Stomach (tissue), 8 donors: ENCODE measurements at regions not wholly inside any gene's neighbourhood (a gene's known extent, or its start where the extent isn't known, plus 50 kb on each side); places are given as distances from the start of the nearest gene placed in this dataset.

Experiments
- DNase-seq, 2 donors: peaks; one replicate each; pipeline versions ENCODE4 v3.0.0 to v3.0.0-alpha.2; 2013 to 2019
- H3K27ac ChIP-seq, 5 donors: fragments of 200-600 bp in 4 of 5; sonication (generic) in 4 of 5; one replicate each; pipeline ENCODE4 v1.5.1; 2013 to 2019; ENCODE audit warnings: mild to moderate bottlenecking in 1 of 5, moderate library complexity in 1 of 5
- H3K27me3 ChIP-seq, 3 donors: fragments of 200-600 bp; sonication (generic); one replicate each; pipeline ENCODE4 v1.5.1; 2017 to 2019; ENCODE audit warnings: mixed run types in 1 of 3
- H3K36me3 ChIP-seq, 4 donors: fragments of 200-600 bp; sonication (generic); 1 replicate in 3 of 4; 2 replicates in 1 of 4; pipeline ENCODE4 v1.5.1; 2016 to 2019
- H3K4me1 ChIP-seq, 4 donors: fragments of 200-600 bp; sonication (generic); one replicate each; pipeline ENCODE4 v1.5.1; 2016 to 2019
- H3K4me3 ChIP-seq, 4 donors: fragments of 200-600 bp; sonication (generic) in 3 of 4; one replicate each; pipeline ENCODE4 v1.5.1; 2016 to 2019; ENCODE audit warnings: mild to moderate bottlenecking in 1 of 4
- H3K9me3 ChIP-seq, 4 donors: fragments of 200-600 bp; sonication (generic); one replicate each; pipeline ENCODE4 v1.5.1; 2016 to 2019
- EP300 ChIP-seq: sonication (generic); formaldehyde crosslinking; IDR thresholded peaks from one replicate; pipeline ENCODE4 v1.6.1; 2017; ENCODE audit warnings: antibody characterized with exemption
- POLR2A ChIP-seq, 4 donors: fragments of 450-650 bp; IDR thresholded peaks; one replicate each; pipeline ENCODE4 v1.6.1; 2016; ENCODE audit warnings: antibody characterized with exemption in 4 of 4, control low read depth in 2 of 4, mild to moderate bottlenecking in 1 of 4, moderate library complexity in 1 of 4
- POLR2AphosphoS5 ChIP-seq, 3 donors: sonication (generic); formaldehyde crosslinking; IDR thresholded peaks; one replicate each; pipeline ENCODE4 v1.6.1; 2016; ENCODE audit warnings: antibody characterized with exemption in 3 of 3
- WGBS, 5 donors: extraction: QIAGEN DNeasy Blood & Tissue Kit in 3 of 5; methylation state at CpG; one replicate each; pipeline versions ENCODE4 v1.1.5 to v1.1.7; 2013 to 2018; 5-methylcytosine and 5-hydroxymethylcytosine counted together
- intact Hi-C: fragments of 100-400 bp; cut with DNase I; formaldehyde crosslinking; loops from one replicate; pipeline ENCODE4 v1.15.1; 2023; ENCODE audit warnings: low total_unique reads
- TF ChIP-seq, protein P1 (sequence below), 7 experiments: fragments of 450-650 bp in 4 of 7; fragments of 200-600 bp in 3 of 7; sonication (generic) in 3 of 7; IDR thresholded peaks; one replicate each; pipeline ENCODE4 v1.5.1; 2016 to 2019; ENCODE audit warnings: antibody characterized with exemption in 7 of 7, control low read depth in 2 of 7, mild to moderate bottlenecking in 1 of 7
- donor health status: healthy with polysubstance abuse.
- donor health status: Bipolar disorder and iron deficiency.
- donor health status: healthy.

GRCh38 chr1:118363396-118363795, 178.4 kb upstream of the SPAG17 start:
- no peaks in the 10 kb centered on the region for H3K36me3 ChIP-seq
- no peaks in the 10 kb centered on the region for H3K4me1 ChIP-seq
- H3K27me3 ChIP-seq = no peaks in the 10 kb centered on the region
- TF ChIP-seq, protein P1, sequence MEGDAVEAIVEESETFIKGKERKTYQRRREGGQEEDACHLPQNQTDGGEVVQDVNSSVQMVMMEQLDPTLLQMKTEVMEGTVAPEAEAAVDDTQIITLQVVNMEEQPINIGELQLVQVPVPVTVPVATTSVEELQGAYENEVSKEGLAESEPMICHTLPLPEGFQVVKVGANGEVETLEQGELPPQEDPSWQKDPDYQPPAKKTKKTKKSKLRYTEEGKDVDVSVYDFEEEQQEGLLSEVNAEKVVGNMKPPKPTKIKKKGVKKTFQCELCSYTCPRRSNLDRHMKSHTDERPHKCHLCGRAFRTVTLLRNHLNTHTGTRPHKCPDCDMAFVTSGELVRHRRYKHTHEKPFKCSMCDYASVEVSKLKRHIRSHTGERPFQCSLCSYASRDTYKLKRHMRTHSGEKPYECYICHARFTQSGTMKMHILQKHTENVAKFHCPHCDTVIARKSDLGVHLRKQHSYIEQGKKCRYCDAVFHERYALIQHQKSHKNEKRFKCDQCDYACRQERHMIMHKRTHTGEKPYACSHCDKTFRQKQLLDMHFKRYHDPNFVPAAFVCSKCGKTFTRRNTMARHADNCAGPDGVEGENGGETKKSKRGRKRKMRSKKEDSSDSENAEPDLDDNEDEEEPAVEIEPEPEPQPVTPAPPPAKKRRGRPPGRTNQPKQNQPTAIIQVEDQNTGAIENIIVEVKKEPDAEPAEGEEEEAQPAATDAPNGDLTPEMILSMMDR (IDR thresholded peaks at IDR 0.05) = no peak
- TF ChIP-seq POLR2A (IDR thresholded peaks at IDR 0.05) (no peak), POLR2AphosphoS5 (IDR thresholded peaks at IDR 0.05) (no peak), EP300 (no peak)
- DNase-seq = no peak
- H3K9me3 ChIP-seq = peaks cover 0 to 59% (median 36%) of the 10 kb centered on the region in 4 donors
- intact Hi-C loops = no loop called here
- H3K27ac ChIP-seq = no peak overlapping the region
- 52 to 77% (median 64%) methylated on average over 1 of the region's 1 CpG for WGBS, 5 donors
- H3K4me3 ChIP-seq = no peak overlapping the region

- 55 to 63% (median 62%) methylated on average over 2 of the region's 2 CpGs for WGBS, 5 donors
- Histone ChIP-seq H3K27ac (no peak overlapping the region), H3K27me3 (no peaks in the 10 kb centered on the region), H3K36me3 (no peaks in the 10 kb centered on the region), H3K4me1 (no peaks in the 10 kb centered on the region), H3K9me3 (peaks cover 0 to 44% (median 29%) of the 10 kb centered on the region in 4 donors), H3K4me3 (no peak overlapping the region)
- DNase-seq = no peak
- intact Hi-C loops = no loop called here
- TF ChIP-seq POLR2AphosphoS5 (IDR thresholded peaks at IDR 0.05) (no peak), EP300 (no peak), POLR2A (IDR thresholded peaks at IDR 0.05) (no peak)
- TF ChIP-seq, protein P1 (IDR thresholded peaks at IDR 0.05) = no peak
Observed at GRCh38 chr1:118360817-118361216, 175.8 kb upstream of the SPAG17 start.

DNA sequence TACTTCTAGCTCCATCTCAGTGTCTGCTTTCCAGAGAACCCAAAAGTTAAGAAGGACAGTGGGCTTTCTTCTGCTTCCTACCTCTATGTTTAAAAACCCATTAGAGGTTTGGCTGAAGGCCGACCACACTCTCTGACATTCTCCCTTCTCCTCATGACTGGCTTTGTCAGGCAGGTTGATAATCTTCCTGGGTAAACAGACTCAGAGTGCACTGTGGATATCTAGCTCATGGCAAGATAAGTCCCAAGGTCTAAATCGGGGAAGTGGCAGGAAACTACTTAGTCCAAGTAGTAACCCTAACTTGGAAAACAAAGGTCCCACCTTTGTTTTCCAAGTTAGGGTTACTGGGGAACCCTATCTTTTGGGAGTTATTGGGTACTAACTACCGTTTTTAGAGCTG, 161.9 kb upstream of the SPAG17 start:
- 17 to 32% (median 24%) methylated on average over 3 of the region's 3 CpGs for WGBS, 5 donors
- H3K36me3 ChIP-seq = no peaks in the 10 kb centered on the region
- H3K27ac ChIP-seq = no peak overlapping the region
- TF ChIP-seq POLR2AphosphoS5 (IDR thresholded peaks at IDR 0.05) (peak in 2 of 3 donors; percentile 23 to 52), POLR2A (IDR thresholded peaks at IDR 0.05) (no peak)
- no peaks in the 10 kb centered on the region for H3K27me3 ChIP-seq
- H3K9me3 ChIP-seq = no peaks in the 10 kb centered on the region
- no peak overlapping the region for H3K4me3 ChIP-seq
- no peaks in the 10 kb centered on the region for H3K4me1 ChIP-seq
- peak in 1 of 2 donors; percentile 32 for DNase-seq
- intact Hi-C loops = no loop called here

DNA sequence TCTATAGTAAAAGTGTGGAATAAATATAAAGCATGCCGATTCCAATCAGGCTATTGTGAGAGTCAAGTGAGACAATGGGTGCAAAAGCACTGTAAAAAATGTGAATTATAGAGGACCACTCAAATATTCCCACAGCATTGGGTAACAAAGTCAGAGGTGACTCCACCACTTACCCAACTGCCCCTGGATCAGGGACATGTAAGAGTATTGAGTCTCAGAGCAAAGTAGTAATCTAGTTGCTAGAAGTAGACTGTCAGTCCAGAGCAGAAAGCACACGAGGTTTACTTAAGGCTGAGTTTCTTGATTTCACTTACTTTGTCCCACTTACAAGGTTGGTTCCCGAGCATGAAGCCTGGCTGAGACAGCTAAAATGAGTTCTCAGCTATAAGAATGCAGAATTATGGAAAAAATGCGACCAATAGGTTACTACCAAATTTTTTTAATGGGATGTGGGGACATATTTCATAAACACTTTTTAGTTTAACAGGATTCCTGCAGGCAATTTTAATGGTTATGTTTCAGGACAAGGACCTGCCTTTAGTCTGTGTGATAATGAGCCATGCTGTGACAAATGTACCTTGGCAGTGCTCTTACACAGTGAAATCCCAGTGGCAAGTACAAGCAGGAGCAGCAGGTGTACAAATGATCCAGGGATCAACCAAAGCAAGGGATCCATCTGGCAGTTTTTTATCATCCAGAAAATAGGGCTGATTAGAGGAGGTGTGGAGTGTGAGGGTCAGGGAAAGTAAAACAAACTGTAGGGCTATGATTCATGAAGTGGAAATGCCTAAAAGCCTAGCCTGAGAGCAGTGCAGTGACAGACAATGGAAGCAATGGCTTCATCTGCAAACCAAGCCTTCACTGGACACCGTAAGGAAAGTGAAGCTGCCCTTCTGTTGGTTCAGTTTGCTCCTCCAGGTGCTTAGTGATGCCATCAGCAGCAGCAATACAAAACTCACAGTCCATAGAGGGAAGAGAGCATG, 156.2 kb upstream of the SPAG17 start:
- H3K36me3 ChIP-seq = no peaks in the 10 kb centered on the region
- intact Hi-C loops = no loop called here
- WGBS, 5 donors = 51 to 64% (median 52%) methylated on average over 5 of the region's 5 CpGs

More for the DNA sequence above, 156.2 kb upstream of the SPAG17 start:
- no peaks in the 10 kb centered on the region for H3K27me3 ChIP-seq
- TF ChIP-seq EP300 = no peak
- TF ChIP-seq, protein P1 (IDR thresholded peaks at IDR 0.05) = no peak
- no peak for TF ChIP-seq POLR2AphosphoS5 (IDR thresholded peaks at IDR 0.05)
- no peak overlapping the region for H3K27ac ChIP-seq
- H3K4me3 ChIP-seq = no peak overlapping the region
- no peaks in the 10 kb centered on the region for H3K9me3 ChIP-seq
- H3K4me1 ChIP-seq = no peaks in the 10 kb centered on the region
- DNase-seq = no peak
